ENCODE measurements at regions not wholly inside any gene's neighbourhood (a gene's known extent, or its start where the extent isn't known, plus 50 kb on each side); places are given as distances from the start of the nearest gene placed in this dataset.
"Not testable (repeated sequence)": the region's sequence is repeated elsewhere in the genome, so short reads cannot be mapped to it uniquely, and the experiment has no call there.

- Histone ChIP-seq H2AFZ (ENCODE audit: control insufficient read depth, low read length) (no peak overlapping the region), H3K27me3 (ENCODE audit: control insufficient read depth, extremely low read depth, insufficient read depth, low read length) (no peaks in the 10 kb centered on the region), H3K9ac (ENCODE audit: control insufficient read depth, extremely low read depth, insufficient read depth, low read length) (no peak overlapping the region), H3K36me3 (ENCODE audit: control insufficient read depth in 2 of 2, extremely low read depth in 1 of 2, insufficient read depth in 2 of 2, low read length in 2 of 2) (no peaks in the 10 kb centered on the region), H3K4me1 (ENCODE audit: control insufficient read depth, extremely low read depth, insufficient read depth, low read length) (no peaks in the 10 kb centered on the region), H3K9me1 (ENCODE audit: control insufficient read depth, extremely low read depth, insufficient read depth, low read length) (no peaks in the 10 kb centered on the region), H3K4me3 (ENCODE audit: control insufficient read depth in 2 of 3, extremely low read depth in 1 of 3, insufficient read depth in 2 of 3, low read depth in 1 of 3, low read length in 3 of 3) (no peak overlapping the region), H3K27ac (ENCODE audit: control insufficient read depth, insufficient read depth, low read length) (no peak overlapping the region), H4K20me1 (ENCODE audit: control insufficient read depth, extremely low read depth, insufficient read depth, low read length) (no peaks in the 10 kb centered on the region), H3K4me2 (ENCODE audit: control insufficient read depth, extremely low read depth, insufficient read depth, low read depth, low read length) (no peak overlapping the region), H3K9me3 (ENCODE audit: control insufficient read depth, low read depth, low read length) (no peaks in the 10 kb centered on the region), H3K79me2 (ENCODE audit: control insufficient read depth, insufficient read depth, low read length) (no peaks in the 10 kb centered on the region)
- FAIRE-seq (no peak), DNase-seq (ENCODE audit: low read depth, low spot score) (no peak)
- TF ChIP-seq CTCF (optimal IDR thresholded peaks at IDR 0.05 in 1 of 3, IDR thresholded peaks at IDR 0.05 in 1 of 3, conservative IDR thresholded peaks at IDR 0.05 in 1 of 3; ENCODE audit: extremely low read depth in 1 of 3, insufficient read depth in 2 of 3, low read length in 3 of 3) (no peak), EZH2 (IDR thresholded peaks at IDR 0.05; ENCODE audit: low read length) (no peak)
- dilution Hi-C loops (cut with MboI; ENCODE audit: extremely low pct_ligation_motif_present, low sequenced_read_pairs) = no loop called here
Measured at GRCh38 chr11:25483915-25484635, 847.9 kb upstream of the ANO3 start.

GRCh38 chr11:25485315-25485714, 846.6 kb upstream of the ANO3 start:
- dilution Hi-C loops (cut with MboI; ENCODE audit: extremely low pct_ligation_motif_present, low sequenced_read_pairs) = no loop called here
- Histone ChIP-seq H3K4me3 (ENCODE audit: control insufficient read depth in 2 of 3, extremely low read depth in 1 of 3, insufficient read depth in 2 of 3, low read depth in 1 of 3, low read length in 3 of 3) (no peak overlapping the region), H4K20me1 (ENCODE audit: control insufficient read depth, extremely low read depth, insufficient read depth, low read length) (no peaks in the 10 kb centered on the region), H3K9me1 (ENCODE audit: control insufficient read depth, extremely low read depth, insufficient read depth, low read length) (no peaks in the 10 kb centered on the region), H3K79me2 (ENCODE audit: control insufficient read depth, insufficient read depth, low read length) (no peaks in the 10 kb centered on the region), H3K4me2 (ENCODE audit: control insufficient read depth, extremely low read depth, insufficient read depth, low read depth, low read length) (no peak overlapping the region), H3K27ac (ENCODE audit: control insufficient read depth, insufficient read depth, low read length) (no peak overlapping the region), H3K9ac (ENCODE audit: control insufficient read depth, extremely low read depth, insufficient read depth, low read length) (no peak overlapping the region), H3K36me3 (ENCODE audit: control insufficient read depth in 2 of 2, extremely low read depth in 1 of 2, insufficient read depth in 2 of 2, low read length in 2 of 2) (no peaks in the 10 kb centered on the region), H3K27me3 (ENCODE audit: control insufficient read depth, extremely low read depth, insufficient read depth, low read length) (no peaks in the 10 kb centered on the region), H2AFZ (ENCODE audit: control insufficient read depth, low read length) (no peak overlapping the region), H3K9me3 (ENCODE audit: control insufficient read depth, low read depth, low read length) (no peaks in the 10 kb centered on the region), H3K4me1 (ENCODE audit: control insufficient read depth, extremely low read depth, insufficient read depth, low read length) (no peaks in the 10 kb centered on the region)
- FAIRE-seq (no peak), DNase-seq (ENCODE audit: low read depth, low spot score) (no peak)
- no peak for TF ChIP-seq CTCF (optimal IDR thresholded peaks at IDR 0.05 in 1 of 3, IDR thresholded peaks at IDR 0.05 in 1 of 3, conservative IDR thresholded peaks at IDR 0.05 in 1 of 3; ENCODE audit: extremely low read depth in 1 of 3, insufficient read depth in 2 of 3, low read length in 3 of 3)
- no peak for TF ChIP-seq EZH2 (IDR thresholded peaks at IDR 0.05; ENCODE audit: low read length)

- H3K4me3 ChIP-seq (ENCODE audit: control insufficient read depth in 2 of 3, extremely low read depth in 1 of 3, insufficient read depth in 2 of 3, low read depth in 1 of 3, low read length in 3 of 3); H3K79me2 ChIP-seq (ENCODE audit: control insufficient read depth, insufficient read depth, low read length); H3K27me3 ChIP-seq (ENCODE audit: control insufficient read depth, extremely low read depth, insufficient read depth, low read length); H3K9me1 ChIP-seq (ENCODE audit: control insufficient read depth, extremely low read depth, insufficient read depth, low read length); H2AFZ ChIP-seq (ENCODE audit: control insufficient read depth, low read length); dilution Hi-C loops (cut with MboI; ENCODE audit: extremely low pct_ligation_motif_present, low sequenced_read_pairs); FAIRE-seq; H4K20me1 ChIP-seq (ENCODE audit: control insufficient read depth, extremely low read depth, insufficient read depth, low read length); H3K27ac ChIP-seq (ENCODE audit: control insufficient read depth, insufficient read depth, low read length); H3K9ac ChIP-seq (ENCODE audit: control insufficient read depth, extremely low read depth, insufficient read depth, low read length); H3K9me3 ChIP-seq (ENCODE audit: control insufficient read depth, low read depth, low read length); H3K4me1 ChIP-seq (ENCODE audit: control insufficient read depth, extremely low read depth, insufficient read depth, low read length); DNase-seq (ENCODE audit: low read depth, low spot score); H3K36me3 ChIP-seq (ENCODE audit: control insufficient read depth in 2 of 2, extremely low read depth in 1 of 2, insufficient read depth in 2 of 2, low read length in 2 of 2); H3K4me2 ChIP-seq (ENCODE audit: control insufficient read depth, extremely low read depth, insufficient read depth, low read depth, low read length): not testable (repeated sequence)
Measured at GRCh38 chr11:25486338-25486737, 845.6 kb upstream of the ANO3 start.

- H3K27me3 ChIP-seq (ENCODE audit: control insufficient read depth, extremely low read depth, insufficient read depth, low read length); H2AFZ ChIP-seq (ENCODE audit: control insufficient read depth, low read length); DNase-seq (ENCODE audit: low read depth, low spot score); dilution Hi-C loops (cut with MboI; ENCODE audit: extremely low pct_ligation_motif_present, low sequenced_read_pairs); H3K4me3 ChIP-seq (ENCODE audit: control insufficient read depth in 2 of 3, extremely low read depth in 1 of 3, insufficient read depth in 2 of 3, low read depth in 1 of 3, low read length in 3 of 3); H4K20me1 ChIP-seq (ENCODE audit: control insufficient read depth, extremely low read depth, insufficient read depth, low read length); H3K79me2 ChIP-seq (ENCODE audit: control insufficient read depth, insufficient read depth, low read length); H3K27ac ChIP-seq (ENCODE audit: control insufficient read depth, insufficient read depth, low read length); H3K4me1 ChIP-seq (ENCODE audit: control insufficient read depth, extremely low read depth, insufficient read depth, low read length); H3K9me3 ChIP-seq (ENCODE audit: control insufficient read depth, low read depth, low read length); H3K36me3 ChIP-seq (ENCODE audit: control insufficient read depth in 2 of 2, extremely low read depth in 1 of 2, insufficient read depth in 2 of 2, low read length in 2 of 2); H3K9me1 ChIP-seq (ENCODE audit: control insufficient read depth, extremely low read depth, insufficient read depth, low read length); H3K9ac ChIP-seq (ENCODE audit: control insufficient read depth, extremely low read depth, insufficient read depth, low read length); FAIRE-seq; H3K4me2 ChIP-seq (ENCODE audit: control insufficient read depth, extremely low read depth, insufficient read depth, low read depth, low read length): not testable (repeated sequence)
Measured at GRCh38 chr11:25488176-25488575, 843.8 kb upstream of the ANO3 start.

Measured in keratinocyte (primary cell).